Inferior parietal cortex (tissue), 1 donor: ENCODE measurements at regions not wholly inside any gene's neighbourhood (a gene's known extent, or its start where the extent isn't known, plus 50 kb on each side); places are given as distances from the start of the nearest gene placed in this dataset.

Source experiments
- DNase-seq: peaks from one replicate; pipeline ENCODE4 v3.0.0-alpha.2; 2016; ENCODE audit errors: extremely low spot score

- no peak for DNase-seq
Measured at GRCh38 chr6:51531623-51532022, 555.8 kb downstream of the PKHD1 start.

- DNase-seq = no peak
Measured at GRCh38 chr6:51533962-51534361, 553.5 kb downstream of the PKHD1 start.

GRCh38 chr6:51535327-51535726, 552.1 kb downstream of the PKHD1 start:
- DNase-seq = no peak

GRCh38 chr6:51536728-51537127, 550.7 kb downstream of the PKHD1 start:
- no peak for DNase-seq

GRCh38 chr6:51541847-51542246, 545.6 kb downstream of the PKHD1 start:
- DNase-seq = peak; percentile 51

- DNase-seq = no peak
Measured at GRCh38 chr6:51542475-51542874, 544.9 kb downstream of the PKHD1 start.

- no peak for DNase-seq
Measured at GRCh38 chr6:51550243-51550642, 537.2 kb downstream of the PKHD1 start.

- DNase-seq = no peak
Measured at GRCh38 chr6:51552435-51552834, 535.0 kb downstream of the PKHD1 start.

GRCh38 chr6:51553246-51554015, 534.0 kb downstream of the PKHD1 start:
- no peak for DNase-seq

- no peak for DNase-seq
Measured at GRCh38 chr6:51554029-51554428, 533.4 kb downstream of the PKHD1 start.

- no peak for DNase-seq
Measured at GRCh38 chr6:51559059-51559458, 528.4 kb downstream of the PKHD1 start.

- DNase-seq = no peak
Measured at GRCh38 chr6:51562198-51562597, 525.2 kb downstream of the PKHD1 start.
